ENCODE measurements at regions not wholly inside any gene's neighbourhood (a gene's known extent, or its start where the extent isn't known, plus 50 kb on each side); places are given as distances from the start of the nearest gene placed in this dataset.

DNA sequence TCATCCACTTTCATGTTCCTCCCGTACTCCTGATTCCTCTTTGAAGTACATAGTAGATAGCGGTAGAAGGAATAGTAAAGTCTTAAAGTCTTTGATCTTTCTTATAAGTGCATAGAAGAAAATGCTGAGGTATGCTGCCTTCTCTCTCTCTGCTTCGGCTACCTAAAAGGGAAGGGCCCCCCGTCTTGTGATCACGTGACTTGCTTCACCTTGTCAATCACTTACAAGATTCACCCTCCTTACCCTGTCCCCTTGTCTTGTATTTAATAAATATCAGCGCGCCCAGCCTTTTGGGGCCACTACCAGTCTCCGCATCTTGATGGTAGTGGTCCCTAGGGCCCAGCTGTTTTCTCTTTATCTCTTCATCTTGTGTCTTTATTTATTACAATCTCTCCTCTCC, 932.2 kb upstream of the FANCL start:
- TF ChIP-seq, protein P1, sequence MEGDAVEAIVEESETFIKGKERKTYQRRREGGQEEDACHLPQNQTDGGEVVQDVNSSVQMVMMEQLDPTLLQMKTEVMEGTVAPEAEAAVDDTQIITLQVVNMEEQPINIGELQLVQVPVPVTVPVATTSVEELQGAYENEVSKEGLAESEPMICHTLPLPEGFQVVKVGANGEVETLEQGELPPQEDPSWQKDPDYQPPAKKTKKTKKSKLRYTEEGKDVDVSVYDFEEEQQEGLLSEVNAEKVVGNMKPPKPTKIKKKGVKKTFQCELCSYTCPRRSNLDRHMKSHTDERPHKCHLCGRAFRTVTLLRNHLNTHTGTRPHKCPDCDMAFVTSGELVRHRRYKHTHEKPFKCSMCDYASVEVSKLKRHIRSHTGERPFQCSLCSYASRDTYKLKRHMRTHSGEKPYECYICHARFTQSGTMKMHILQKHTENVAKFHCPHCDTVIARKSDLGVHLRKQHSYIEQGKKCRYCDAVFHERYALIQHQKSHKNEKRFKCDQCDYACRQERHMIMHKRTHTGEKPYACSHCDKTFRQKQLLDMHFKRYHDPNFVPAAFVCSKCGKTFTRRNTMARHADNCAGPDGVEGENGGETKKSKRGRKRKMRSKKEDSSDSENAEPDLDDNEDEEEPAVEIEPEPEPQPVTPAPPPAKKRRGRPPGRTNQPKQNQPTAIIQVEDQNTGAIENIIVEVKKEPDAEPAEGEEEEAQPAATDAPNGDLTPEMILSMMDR (IDR thresholded peaks at IDR 0.05; ENCODE audit: poor library complexity, severe bottlenecking) = no peak
- TF ChIP-seq EZH2 (IDR thresholded peaks at IDR 0.05; ENCODE audit: borderline replicate concordance, insufficient read depth, low read length, poor library complexity, severe bottlenecking) (no peak), POLR2AphosphoS5 (IDR thresholded peaks at IDR 0.05) (no peak), SMC3 (conservative IDR thresholded peaks at IDR 0.05; ENCODE audit: poor library complexity) (no peak), RAD21 (conservative IDR thresholded peaks at IDR 0.05) (no peak), EP300 (conservative IDR thresholded peaks at IDR 0.05; ENCODE audit: poor library complexity, severe bottlenecking) (no peak), TAF1 (IDR thresholded peaks at IDR 0.05; ENCODE audit: low read depth) (no peak)
- TF ChIP-seq, protein P2, sequence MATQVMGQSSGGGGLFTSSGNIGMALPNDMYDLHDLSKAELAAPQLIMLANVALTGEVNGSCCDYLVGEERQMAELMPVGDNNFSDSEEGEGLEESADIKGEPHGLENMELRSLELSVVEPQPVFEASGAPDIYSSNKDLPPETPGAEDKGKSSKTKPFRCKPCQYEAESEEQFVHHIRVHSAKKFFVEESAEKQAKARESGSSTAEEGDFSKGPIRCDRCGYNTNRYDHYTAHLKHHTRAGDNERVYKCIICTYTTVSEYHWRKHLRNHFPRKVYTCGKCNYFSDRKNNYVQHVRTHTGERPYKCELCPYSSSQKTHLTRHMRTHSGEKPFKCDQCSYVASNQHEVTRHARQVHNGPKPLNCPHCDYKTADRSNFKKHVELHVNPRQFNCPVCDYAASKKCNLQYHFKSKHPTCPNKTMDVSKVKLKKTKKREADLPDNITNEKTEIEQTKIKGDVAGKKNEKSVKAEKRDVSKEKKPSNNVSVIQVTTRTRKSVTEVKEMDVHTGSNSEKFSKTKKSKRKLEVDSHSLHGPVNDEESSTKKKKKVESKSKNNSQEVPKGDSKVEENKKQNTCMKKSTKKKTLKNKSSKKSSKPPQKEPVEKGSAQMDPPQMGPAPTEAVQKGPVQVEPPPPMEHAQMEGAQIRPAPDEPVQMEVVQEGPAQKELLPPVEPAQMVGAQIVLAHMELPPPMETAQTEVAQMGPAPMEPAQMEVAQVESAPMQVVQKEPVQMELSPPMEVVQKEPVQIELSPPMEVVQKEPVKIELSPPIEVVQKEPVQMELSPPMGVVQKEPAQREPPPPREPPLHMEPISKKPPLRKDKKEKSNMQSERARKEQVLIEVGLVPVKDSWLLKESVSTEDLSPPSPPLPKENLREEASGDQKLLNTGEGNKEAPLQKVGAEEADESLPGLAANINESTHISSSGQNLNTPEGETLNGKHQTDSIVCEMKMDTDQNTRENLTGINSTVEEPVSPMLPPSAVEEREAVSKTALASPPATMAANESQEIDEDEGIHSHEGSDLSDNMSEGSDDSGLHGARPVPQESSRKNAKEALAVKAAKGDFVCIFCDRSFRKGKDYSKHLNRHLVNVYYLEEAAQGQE (IDR thresholded peaks at IDR 0.05; ENCODE audit: borderline replicate concordance) = no peak
